HG02870 (cell line): ENCODE measurements at regions not wholly inside any gene's neighbourhood (a gene's known extent, or its start where the extent isn't known, plus 50 kb on each side); places are given as distances from the start of the nearest gene placed in this dataset.

Experiments
- ATAC-seq: cut with Tn5 transposase; IDR thresholded peaks from one replicate; pipeline ENCODE4 v1.9.1; 2021; ENCODE audit warnings: mild to moderate bottlenecking, moderate library complexity; ENCODE audit not compliant: unreplicated experiment

DNA sequence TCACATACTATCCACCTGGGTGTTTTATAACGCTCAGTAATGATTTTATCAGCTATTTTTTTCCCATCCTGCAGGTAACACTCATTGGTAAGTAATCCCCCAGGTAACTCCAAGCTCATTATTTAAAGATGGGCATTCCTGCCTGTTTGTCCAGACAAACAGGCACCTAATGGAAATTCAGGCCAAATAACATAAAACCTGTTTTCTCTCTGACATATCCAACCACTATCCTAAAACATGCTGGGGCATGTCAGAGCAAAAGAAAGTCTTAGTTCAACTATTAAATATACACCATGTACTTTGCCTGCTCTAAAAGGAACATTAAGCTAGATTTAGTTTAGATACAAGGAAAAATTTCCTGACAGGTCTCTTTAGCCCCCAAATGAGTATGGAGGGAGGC lies 987.7 kb downstream of the TTLL7 start:
- ATAC-seq, result no peak

DNA sequence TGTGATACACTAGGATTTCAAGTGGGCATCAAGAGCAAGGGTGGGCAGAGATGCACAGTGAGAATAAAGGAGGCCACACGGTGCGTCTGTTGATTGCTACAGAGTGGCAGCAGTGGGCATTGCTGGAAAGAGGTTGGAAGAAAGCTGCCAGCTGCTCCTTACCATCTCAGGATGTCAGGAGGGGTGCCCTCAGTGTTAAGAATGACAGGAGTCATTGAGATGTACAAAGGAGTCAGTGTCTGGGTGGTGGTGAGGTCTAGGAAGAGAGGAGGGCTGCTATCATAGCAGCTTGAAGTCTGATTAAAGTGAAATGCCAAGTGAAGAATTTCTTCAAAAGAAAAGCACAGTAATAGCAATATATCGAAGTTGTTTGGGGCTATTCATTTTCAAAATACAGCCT lies 992.7 kb downstream of the TTLL7 start:
- ATAC-seq, result no peak

DNA sequence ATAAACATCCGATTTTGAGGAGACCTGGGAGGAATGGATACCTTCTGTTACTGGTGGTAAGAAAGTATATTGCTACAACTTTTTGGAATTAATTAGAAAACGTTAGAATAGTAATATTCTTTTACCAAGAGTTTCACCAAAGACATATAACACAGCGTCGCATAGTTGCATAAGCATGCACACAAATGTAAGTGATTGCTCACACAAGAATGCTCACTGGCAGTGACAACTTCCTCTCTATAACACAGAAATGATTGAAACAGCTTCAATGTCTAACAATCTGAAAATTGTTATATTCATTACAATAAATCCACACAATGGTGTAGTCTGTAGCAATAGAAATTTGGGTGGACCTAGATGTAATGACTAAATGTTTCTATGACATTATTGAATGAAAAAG lies 998.6 kb downstream of the TTLL7 start:
- ATAC-seq, result no peak

DNA sequence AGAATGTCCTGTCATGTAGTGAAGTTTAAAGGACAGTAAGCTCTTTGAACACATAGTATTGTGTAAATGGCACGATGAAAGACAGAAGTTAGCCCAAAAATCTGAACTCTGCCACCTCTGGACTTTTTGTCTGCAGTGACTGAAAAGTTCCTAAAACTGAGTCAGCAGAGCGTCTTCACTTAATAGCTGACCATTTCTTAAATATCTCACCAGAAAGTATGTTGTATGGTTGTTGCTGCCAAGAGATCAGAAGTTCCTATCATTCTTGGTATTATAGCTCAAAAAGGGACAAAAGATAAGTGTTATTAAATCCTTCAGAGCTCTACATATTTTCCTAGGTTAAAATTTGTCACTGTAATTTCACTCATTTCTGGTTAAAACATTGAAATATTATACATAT lies 1003.0 kb downstream of the TTLL7 start:
- ATAC-seq, result no peak

DNA sequence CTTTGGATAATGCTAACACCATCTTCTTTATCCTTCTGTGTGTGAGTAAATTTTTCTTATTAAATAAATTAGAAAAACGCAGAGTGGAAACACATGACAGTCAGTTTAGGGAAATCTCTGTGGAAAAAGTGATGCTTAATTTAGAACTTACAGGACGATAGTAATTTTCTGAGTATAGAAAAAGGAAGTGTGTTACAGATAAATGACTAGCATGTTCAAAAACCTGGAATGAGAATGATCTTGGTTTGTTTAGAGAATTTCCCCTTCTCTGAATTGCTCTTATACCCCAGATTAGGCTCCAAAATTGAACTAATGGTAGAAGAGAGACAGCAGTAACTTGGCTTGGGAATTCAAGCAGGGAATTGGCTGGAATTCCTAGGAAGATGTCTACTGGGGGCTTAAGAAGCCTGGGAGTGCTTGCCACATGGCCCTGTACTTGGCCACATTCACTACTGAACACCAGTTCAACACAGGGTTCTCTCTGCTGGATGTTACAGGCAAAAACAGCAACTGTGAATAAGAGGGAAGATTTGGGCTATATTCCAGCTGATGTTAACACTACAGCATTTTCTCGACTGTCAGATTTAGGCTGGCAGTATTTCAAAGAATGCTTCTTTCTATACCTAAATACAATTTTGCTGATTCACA lies 1004.2 kb downstream of the TTLL7 start:
- ATAC-seq, result no peak

DNA sequence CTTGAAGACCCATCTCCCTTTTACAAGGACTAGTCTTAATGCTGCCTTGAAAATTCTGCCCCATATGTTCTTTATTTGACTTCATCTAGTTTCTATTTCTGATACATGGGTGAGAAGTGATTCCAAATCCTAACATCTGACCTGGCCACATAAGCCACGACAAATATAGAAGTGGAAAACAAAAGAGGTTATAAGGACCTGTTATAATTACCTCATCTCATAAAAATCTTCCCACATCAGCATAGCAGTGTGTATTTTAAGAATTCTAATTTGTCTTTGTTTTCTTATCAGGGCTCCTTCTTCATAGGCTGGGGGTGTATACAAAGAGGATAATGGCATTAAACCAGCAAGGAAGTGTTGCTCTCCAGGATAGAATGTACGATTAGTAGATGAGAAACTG lies 1007.4 kb downstream of the TTLL7 start:
- no peak for ATAC-seq

DNA sequence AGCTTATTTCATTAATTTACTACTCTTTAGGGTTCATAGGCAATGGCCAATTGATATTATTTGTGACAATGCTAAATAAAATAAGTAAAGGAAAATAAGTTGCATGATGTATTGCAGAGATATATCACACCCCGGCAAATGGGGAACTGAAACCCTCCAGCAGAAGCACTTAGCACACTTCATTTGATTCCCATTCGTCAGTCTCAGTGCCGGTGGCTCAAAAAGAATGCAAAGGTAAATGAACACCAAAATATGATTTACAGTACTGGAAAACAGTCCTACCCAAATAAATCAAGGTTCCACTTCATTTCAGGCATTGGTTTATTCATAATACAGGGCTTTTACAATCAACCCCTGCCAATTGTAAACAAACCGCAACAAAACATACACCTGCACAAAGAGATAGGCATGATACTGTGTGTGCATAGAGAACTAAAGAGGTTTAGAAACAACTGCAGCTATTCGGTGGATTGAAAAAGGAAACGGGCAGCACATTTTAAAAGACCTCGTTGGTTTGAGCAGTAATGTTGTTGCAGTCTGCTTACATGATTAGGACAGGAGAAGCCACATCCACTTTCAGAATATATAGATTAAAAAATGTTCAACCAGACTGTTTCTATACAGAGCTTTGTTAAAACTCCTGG lies 1019.2 kb downstream of the TTLL7 start:
- peak; percentile 99 for ATAC-seq

DNA sequence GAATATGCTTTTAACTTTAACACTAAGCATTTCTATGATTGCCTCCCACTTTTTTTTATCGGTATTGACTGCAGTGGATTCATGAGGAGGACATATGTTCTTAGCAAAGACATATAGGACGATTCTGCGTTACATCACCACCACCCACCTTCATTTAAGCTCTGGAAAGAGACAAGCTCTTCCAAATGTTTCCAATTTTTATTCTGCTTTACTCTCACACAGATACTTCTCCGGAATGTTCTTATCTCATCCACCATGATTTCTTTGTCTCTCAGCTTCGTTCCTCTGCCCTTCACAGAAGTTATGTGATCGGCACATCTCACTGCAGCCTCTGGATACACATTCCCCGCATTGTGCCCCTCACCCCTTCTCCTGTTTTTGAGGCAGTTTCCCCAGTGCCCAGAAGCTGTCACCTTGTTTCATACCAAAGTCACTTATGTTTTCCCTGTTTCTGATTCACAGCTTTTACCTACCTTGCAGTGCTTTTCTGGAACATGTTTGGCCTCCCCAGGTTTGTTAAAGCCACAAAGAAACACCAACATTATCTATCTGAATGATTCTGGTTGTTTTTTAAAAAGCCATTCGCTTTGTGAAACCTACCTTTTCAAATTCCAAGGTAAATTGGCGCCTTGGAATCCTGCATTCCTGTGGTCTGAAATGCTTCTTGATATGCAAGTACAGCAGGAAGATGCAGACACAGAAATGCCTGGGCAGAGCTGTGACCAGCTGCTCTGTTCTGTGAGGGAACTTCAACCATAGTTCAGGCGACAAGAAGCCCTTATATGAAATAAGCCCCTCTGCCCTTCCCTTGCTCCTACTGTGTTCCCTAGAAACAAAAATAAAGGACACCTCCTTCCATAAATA lies 1020.2 kb downstream of the TTLL7 start:
- no peak for ATAC-seq

DNA sequence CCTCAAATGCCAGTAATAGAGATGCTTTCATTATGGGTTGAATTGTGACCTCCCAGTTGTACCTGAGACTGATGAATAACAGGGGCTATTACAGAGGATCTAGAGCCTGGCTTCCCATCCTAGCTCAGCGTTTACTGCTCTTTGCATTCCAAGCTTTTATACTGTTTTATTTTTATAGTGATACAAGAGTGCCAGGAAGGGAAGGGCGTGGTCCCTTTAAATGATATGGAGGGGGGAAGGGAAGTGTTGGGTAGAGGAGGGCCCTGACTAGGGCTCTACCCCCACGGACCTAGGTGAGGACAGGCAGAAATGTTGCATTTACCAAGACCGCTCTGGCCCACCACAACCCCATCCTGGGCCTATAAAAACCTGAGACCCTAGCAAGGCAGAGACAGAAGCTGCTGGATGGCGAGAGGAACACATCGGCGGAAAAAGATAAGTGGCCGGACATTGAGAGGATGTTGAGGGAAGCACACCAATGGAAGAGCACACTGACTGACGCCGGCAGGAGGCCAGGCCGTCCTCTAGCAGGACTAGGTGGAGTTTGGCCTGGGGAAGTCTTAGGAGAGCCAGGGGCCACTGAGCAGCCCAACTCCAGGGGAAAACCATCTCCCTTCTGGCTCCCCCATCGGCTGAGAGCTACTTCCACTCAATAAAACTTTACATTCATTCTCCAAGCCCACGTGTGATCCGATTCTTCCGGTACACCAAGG lies 1025.9 kb downstream of the TTLL7 start:
- ATAC-seq, result no peak

DNA sequence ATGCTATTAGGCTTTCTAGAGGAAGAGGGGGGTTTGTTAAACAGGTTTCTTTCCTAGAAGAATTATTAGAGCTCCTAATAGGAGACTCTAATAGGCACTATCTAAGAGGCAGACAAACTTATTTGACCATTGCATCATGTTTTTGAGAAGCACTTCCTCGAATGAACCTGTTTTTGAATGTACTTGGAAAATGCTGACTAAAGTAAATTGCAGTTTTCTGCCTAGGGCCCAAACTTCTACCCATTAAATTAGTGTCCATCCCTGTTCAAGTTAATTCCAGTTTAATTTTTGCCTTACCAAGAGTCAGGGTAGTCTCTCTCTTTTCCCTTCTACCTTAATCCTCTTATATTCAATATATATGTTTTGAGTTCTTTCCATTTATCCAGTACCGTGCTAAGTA lies 1029.6 kb downstream of the TTLL7 start:
- no peak for ATAC-seq

DNA sequence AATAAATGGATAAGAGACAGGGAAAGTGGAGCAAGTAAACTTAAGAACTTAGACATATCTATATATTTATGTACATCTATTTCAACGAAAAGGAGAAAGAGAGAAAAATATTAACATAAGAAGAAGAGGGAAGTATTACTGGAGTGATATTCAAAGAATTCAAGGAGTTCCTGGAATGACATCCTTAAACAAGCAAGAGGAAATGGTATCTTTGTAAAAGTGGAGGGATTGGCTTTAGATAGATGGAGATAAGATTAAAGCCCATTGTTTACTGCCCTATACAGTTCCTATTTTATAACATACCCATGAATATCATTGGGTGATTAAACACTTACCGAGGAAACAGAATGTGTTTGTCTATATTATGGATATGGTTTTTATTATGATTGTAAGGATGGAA lies 1036.3 kb downstream of the TTLL7 start:
- no peak for ATAC-seq

DNA sequence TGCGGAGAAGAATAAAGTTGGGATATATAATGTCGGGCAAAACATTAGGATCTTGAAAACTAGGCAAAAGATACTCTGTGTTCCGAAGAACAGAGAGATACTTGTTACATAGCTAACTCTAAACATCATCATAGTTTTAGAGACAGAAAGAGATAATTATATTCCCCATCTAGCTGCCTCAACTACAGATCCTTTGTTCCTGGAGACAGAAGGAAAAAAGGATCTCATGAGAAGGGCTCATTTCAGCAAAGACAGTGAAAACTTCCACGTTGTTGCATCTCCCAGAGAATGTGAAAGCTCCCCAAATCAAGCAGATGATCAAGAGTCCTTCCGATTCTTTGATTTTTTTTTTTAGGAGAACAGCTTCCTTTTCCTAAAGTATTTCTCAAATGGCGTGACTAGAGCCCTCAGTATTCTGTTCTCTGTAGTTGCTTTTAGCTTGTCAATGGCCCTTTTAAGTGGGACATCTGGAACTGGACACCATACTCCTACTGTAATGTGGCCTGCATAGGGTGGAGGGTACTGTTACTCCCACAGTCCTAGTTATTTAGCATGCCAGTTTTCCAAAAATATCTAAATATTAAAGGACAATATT lies 1048.2 kb downstream of the TTLL7 start:
- no peak for ATAC-seq

DNA sequence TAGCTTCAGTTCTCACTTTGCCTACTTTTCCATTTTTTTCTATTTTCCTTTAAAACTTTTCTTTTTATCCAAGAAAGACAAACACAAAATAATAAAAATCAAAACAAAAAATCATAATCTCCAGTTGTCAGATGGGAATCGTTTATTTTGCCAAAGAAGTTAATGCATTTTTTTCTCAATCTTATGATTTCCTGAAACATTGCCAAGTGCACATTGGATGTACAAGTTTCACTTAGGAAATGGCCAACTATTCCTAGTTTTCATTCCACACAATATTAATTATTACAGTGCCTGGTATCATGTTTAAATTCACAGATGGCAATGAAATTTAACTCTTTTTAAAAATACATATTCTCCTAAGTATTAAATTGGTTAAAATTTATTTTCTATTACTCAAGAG lies 1050.5 kb downstream of the TTLL7 start:
- no peak for ATAC-seq

DNA sequence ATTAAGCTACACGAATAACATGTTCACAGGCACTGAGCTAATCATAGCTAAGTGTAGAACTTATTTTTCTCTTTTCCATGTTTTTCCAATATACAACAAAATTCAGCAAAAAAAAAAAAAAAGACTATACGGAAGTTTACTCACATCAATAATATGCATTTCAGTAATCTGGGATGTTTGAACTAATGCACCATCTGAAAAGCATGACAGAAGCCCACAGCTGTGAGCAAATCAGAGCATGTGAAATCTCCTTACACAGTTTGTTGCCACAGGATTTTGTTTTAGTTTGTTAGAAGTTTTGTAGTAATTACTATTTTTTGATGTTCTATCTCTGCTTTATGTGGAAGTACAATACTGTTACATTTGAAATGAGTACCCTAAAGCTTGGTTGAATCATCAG lies 1051.7 kb downstream of the TTLL7 start:
- no peak for ATAC-seq

DNA sequence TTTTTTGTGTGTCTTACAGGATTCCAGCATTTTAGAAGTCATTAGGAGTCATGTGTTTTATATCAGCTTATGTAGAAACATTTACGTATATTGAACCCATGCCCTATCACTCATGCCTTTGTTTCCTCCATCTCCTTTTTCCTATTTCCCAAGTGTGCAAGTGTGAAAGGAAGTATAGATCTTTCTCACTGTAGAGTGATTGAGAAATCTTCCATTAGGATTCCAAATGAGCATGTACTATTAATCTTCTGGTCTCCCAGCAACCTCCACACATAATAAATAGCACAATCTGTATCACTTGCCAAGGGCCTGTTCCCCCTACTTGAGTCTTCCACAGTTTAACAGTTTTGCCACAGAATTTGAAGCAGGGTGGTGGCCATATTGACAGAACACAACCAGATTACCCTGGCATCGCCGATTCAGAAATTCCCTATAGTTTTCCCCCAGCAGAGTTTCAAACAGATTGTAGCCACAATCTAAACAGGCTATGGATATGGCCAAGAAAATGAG lies 1052.8 kb downstream of the TTLL7 start:
- ATAC-seq, result no peak

DNA sequence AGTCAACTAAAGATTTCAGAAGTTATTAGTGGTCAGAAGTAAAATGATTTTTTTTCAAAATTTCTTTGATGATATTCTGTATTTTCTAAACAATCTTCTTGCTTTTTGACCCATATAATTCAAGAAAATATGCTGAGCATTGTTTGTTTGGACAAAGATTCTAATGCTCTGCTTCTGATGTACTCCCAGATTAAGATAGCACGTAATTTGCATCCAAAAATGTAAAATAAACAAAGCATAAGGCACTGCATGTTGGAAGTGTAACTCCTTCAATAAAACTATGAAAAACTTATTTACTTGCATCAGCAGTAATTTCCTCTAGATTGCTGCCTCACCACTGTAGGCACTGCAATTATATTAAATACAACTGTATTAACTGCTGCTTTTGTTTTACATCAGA lies 1054.1 kb downstream of the TTLL7 start:
- no peak for ATAC-seq

DNA sequence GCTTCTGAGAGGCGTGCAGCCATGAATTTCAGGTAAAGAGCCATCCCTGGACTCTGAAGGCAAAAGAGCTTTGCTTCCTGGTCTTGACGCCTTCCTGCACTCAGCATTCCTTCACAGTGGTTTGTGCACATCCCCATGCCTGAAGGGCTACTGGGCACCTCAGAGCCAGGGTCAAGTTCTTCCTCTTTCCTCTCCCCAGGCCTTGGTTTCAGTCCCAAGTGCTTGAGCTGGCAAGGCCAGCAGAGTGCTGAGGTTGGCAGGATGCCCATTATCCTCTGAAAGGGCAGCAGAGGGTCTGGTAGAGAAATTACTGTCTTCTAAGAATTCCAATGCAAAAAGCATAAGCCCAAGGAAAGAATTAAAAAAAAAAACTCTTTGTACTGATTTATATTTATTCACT lies 1064.9 kb downstream of the TTLL7 start:
- ATAC-seq, result no peak

DNA sequence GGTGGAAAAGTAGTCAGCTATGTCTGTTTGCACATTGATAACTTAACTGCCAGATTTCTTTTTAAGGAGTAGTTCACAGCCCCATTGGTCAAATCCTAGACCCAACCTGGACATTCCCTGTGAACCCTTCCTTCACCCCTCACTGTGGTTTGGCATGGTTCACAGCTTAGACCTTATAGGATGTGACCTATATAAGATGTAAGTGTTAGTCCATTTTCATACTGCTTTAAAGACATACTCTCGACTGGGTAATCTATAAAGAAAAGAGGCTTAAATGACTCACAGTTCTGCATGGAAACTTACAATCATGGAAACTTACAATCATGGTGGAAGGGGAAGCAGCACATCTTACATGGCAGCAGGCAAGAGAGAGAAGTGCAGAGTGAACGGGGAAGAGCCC lies 1066.2 kb downstream of the TTLL7 start:
- ATAC-seq, result no peak

DNA sequence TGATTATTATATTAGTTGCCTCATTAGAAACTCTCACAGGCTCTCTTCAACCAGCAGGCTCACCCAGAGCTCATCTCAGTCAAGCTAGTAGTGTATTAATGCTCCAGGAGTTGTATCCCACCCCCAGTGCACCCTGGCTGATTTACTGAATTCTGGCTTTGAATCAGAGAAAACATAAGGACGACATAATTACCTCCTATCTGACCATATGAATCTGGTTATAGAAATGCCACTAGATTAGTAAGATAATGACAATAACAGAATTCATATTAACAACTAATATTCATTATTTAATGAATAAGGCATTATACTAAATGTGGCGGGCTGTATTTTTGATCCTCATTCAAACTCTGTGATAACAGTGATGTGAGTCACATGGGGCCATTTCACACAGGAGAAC lies 1066.7 kb downstream of the TTLL7 start:
- no peak for ATAC-seq

DNA sequence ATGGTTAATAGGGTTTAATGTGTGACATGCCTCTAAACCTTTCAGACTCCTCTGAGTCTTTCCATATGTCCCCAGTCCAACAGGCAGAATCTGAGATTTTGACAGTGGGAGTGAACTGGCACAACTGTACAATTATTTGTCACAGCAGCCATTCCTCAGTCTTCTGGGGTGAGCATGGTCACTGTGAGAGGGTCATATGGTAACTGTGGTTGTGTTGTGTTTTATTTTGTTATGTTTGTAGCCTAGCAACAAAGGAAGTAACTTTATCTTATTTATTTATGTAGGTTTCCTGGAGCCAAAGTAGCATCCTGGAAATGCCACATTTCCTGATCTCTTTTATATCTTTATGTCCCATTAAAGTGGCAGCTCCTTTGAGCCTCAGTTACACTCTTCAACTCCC lies 1067.9 kb downstream of the TTLL7 start:
- no peak for ATAC-seq

DNA sequence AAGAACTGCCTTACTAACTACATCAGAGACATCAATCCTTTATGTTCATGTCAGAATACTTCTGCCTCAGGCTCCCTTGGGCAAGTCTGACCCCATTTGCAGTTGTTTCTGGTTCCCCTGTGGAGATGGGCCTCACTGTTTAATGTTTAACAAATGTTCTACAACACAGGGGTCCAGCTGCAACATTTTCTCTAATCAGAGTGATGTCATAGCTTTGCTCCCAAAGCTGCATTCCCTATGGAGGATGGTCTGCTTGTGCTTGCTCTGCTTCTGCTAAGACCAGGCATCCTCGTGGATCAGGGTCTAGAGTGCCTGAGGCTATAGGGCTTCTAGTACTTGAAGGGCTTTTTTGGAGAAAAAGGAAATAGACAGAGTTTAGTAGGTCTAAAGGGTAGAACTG lies 1071.2 kb downstream of the TTLL7 start:
- ATAC-seq, result no peak
